GM23338 (cell line): ENCODE measurements at regions not wholly inside any gene's neighbourhood (a gene's known extent, or its start where the extent isn't known, plus 50 kb on each side); places are given as distances from the start of the nearest gene placed in this dataset.

Experiments used
- ATAC-seq: fragments of 200-7000 bp; cut with Tn5 transposase; 3 replicates; pipeline ENCODE4 v1.9.1; 2020
- DNase-seq: peaks from one replicate; pipeline ENCODE4 v3.0.0-alpha.2; 2015; ENCODE audit warnings: low spot score
- H2AFZ ChIP-seq: fragments of 200-600 bp; sonication (generic); 2 replicates; pipeline ENCODE4 v1.8.0; 2016; ENCODE audit warnings: antibody characterized with exemption, mild to moderate bottlenecking, moderate library complexity
- H3F3A ChIP-seq: fragments of 200-600 bp; sonication (generic); replicated peaks from 2 replicates; pipeline ENCODE4 v1.8.0; 2017; ENCODE audit warnings: antibody characterized with exemption, mixed run types, low read depth
- H3K27ac ChIP-seq: fragments of 200-600 bp; sonication (generic); 2 replicates; pipeline ENCODE4 v1.6.1; 2016; ENCODE audit warnings: low read depth
- H3K27me3 ChIP-seq: fragments of 200-600 bp; sonication (generic); 2 replicates; pipeline ENCODE4 v1.8.0; 2016; ENCODE audit warnings: mild to moderate bottlenecking, mixed run types, moderate library complexity; ENCODE audit not compliant: insufficient read depth
- H3K36me3 ChIP-seq: fragments of 200-600 bp; sonication (generic); 2 replicates; pipeline ENCODE4 v1.8.0; 2016; ENCODE audit warnings: mild to moderate bottlenecking; ENCODE audit not compliant: insufficient read depth
- H3K4me1 ChIP-seq: fragments of 200-600 bp; sonication (generic); 2 replicates; pipeline ENCODE4 v1.8.0; 2016; ENCODE audit warnings: mild to moderate bottlenecking, moderate library complexity; ENCODE audit not compliant: insufficient read depth
- H3K4me2 ChIP-seq: fragments of 200-600 bp; sonication (generic); 2 replicates; pipeline ENCODE4 v1.7.1; 2017; ENCODE audit warnings: mixed run types
- H3K4me3 ChIP-seq: fragments of 200-600 bp; sonication (generic); 2 replicates; pipeline ENCODE4 v1.6.1; 2016; ENCODE audit warnings: mixed run types
- H3K79me2 ChIP-seq: fragments of 200-600 bp; sonication (generic); replicated peaks from 2 replicates; pipeline ENCODE4 v1.8.0; 2017; ENCODE audit warnings: mild to moderate bottlenecking; ENCODE audit not compliant: insufficient read depth
- H3K9me2 ChIP-seq: fragments of 200-600 bp; sonication (generic); 2 replicates; pipeline ENCODE4 v1.8.0; 2017; ENCODE audit not compliant: insufficient read depth
- H4K20me1 ChIP-seq: fragments of 200-600 bp; sonication (generic); replicated peaks from 2 replicates; pipeline ENCODE4 v1.8.0; 2017; ENCODE audit warnings: mild to moderate bottlenecking; ENCODE audit not compliant: insufficient read depth
- H3K27ac Mint-ChIP-seq: 2 replicates; pipeline ENCODE4 v1.8.0; 2020; ENCODE audit warnings: inconsistent platforms, mild to moderate bottlenecking, moderate library complexity, mixed read lengths
- H3K27me3 Mint-ChIP-seq: 3 replicates; pipeline ENCODE4 v1.8.0; 2022; ENCODE audit warnings: low read depth, mild to moderate bottlenecking, moderate library complexity, mixed read lengths, inconsistent platforms; ENCODE audit not compliant: insufficient read depth, poor library complexity
- H3K36me3 Mint-ChIP-seq: 3 replicates; pipeline ENCODE4 v1.8.0; 2021; ENCODE audit warnings: low read depth, mild to moderate bottlenecking, inconsistent platforms, moderate library complexity, mixed read lengths
- H3K4me1 Mint-ChIP-seq: 3 replicates; pipeline ENCODE4 v1.8.0; 2020; ENCODE audit warnings: mild to moderate bottlenecking, inconsistent platforms, mixed read lengths
- H3K4me3 Mint-ChIP-seq: 3 replicates; pipeline ENCODE4 v1.8.0; 2021; ENCODE audit warnings: moderate library complexity, mild to moderate bottlenecking, inconsistent platforms, mixed read lengths
- H3K9me3 Mint-ChIP-seq: 3 replicates; pipeline ENCODE4 v1.8.0; 2020; ENCODE audit warnings: moderate library complexity, mild to moderate bottlenecking, inconsistent platforms, mixed read lengths
- CREB1 ChIP-seq: fragments of 250-450 bp; sonication (Bioruptor Pico); IDR thresholded peaks from 2 replicates; pipeline ENCODE4 v1.5.0; 2020; ENCODE audit warnings: low read depth, mild to moderate bottlenecking, moderate library complexity
- CTCF ChIP-seq, 2 experiments: fragments of 200-600 bp in 1 of 2; sonication (generic) in 1 of 2; conservative IDR thresholded peaks; 2 replicates each; pipeline versions ENCODE4 v1.5.1 to v1.6.1; 2016 to 2017; ENCODE audit warnings: antibody characterized with exemption in 2 of 2, low read depth in 2 of 2, mild to moderate bottlenecking in 2 of 2, moderate library complexity in 1 of 2
- ETS1 ChIP-seq: IDR thresholded peaks from 2 replicates; pipeline ENCODE4 v1.6.1; 2016; ENCODE audit warnings: antibody characterized with exemption
- EZH2 ChIP-seq: fragments of 200-600 bp; sonication (generic); IDR thresholded peaks from one replicate; pipeline ENCODE4 v1.8.0; 2017; ENCODE audit warnings: antibody characterized with exemption, mild to moderate bottlenecking, low read depth; ENCODE audit not compliant: unreplicated experiment
- JUNB ChIP-seq: IDR thresholded peaks from one replicate; pipeline ENCODE4 v1.6.1; 2016; ENCODE audit warnings: antibody characterized with exemption; ENCODE audit not compliant: unreplicated experiment
- NANOG ChIP-seq: IDR thresholded peaks from 2 replicates; pipeline ENCODE4 v1.6.1; 2016; ENCODE audit warnings: antibody characterized with exemption, borderline replicate concordance
- POLR2AphosphoS5 ChIP-seq: IDR thresholded peaks from 2 replicates; pipeline ENCODE4 v1.6.1; 2016; ENCODE audit warnings: antibody characterized with exemption, low read depth
- REST ChIP-seq: IDR thresholded peaks from one replicate; pipeline ENCODE4 v1.6.1; 2018; ENCODE audit warnings: antibody characterized with exemption; ENCODE audit not compliant: unreplicated experiment
- STAT1 ChIP-seq: IDR thresholded peaks from one replicate; pipeline ENCODE4 v1.6.1; 2016; ENCODE audit warnings: antibody characterized with exemption; ENCODE audit not compliant: unreplicated experiment
- ZNF114 ChIP-seq: fragments of 250-450 bp; sonication (Bioruptor Pico); IDR thresholded peaks from 2 replicates; pipeline ENCODE4 v1.5.0; 2020; ENCODE audit warnings: mild to moderate bottlenecking, moderate library complexity
- ZNF331 ChIP-seq: fragments of 250-450 bp; sonication (Bioruptor Pico); IDR thresholded peaks from 2 replicates; pipeline ENCODE4 v1.5.0; 2020; ENCODE audit warnings: low read depth, mild to moderate bottlenecking, moderate library complexity
- ZNF462 ChIP-seq: fragments of 250-450 bp; sonication (Bioruptor Pico); IDR thresholded peaks from 2 replicates; pipeline ENCODE4 v1.5.0; 2020; ENCODE audit warnings: mild to moderate bottlenecking, moderate library complexity

- Mint-ChIP-seq H3K4me3 (no peak overlapping the region), H3K36me3 (no peaks in the 10 kb centered on the region), H3K27me3 (peaks cover 1% of the 10 kb centered on the region), H3K4me1 (peaks cover 5% of the 10 kb centered on the region; the same call in 2 of the 3 replicates), H3K9me3 (no peaks in the 10 kb centered on the region), H3K27ac (no peak overlapping the region)
- Histone ChIP-seq H3K4me1 (no peaks in the 10 kb centered on the region; the same call in 1 of the 2 replicates), H4K20me1 (no peaks in the 10 kb centered on the region), H3K27me3 (no peaks in the 10 kb centered on the region), H3K27ac (no peak overlapping the region), H3K4me2 (no peak overlapping the region), H3K79me2 (no peaks in the 10 kb centered on the region), H3K4me3 (no peak overlapping the region), H3K9me2 (no peaks in the 10 kb centered on the region), H3K36me3 (no peaks in the 10 kb centered on the region), H3F3A (no peaks in the 10 kb centered on the region), H2AFZ (no peak overlapping the region)
- TF ChIP-seq CTCF (conservative IDR thresholded peaks at IDR 0.05; ENCODE audit: low read depth in 2 of 2) (no peak), ZNF114 (no peak), EZH2 (no peak), ZNF331 (no peak), ETS1 (no peak), CREB1 (CRISPR knock-in tag) (no peak), POLR2AphosphoS5 (no peak), NANOG (no peak), JUNB (no peak), STAT1 (no peak), REST (no peak), ZNF462 (CRISPR knock-in tag) (no peak)
- ATAC-seq (no peak), DNase-seq (no peak)
Measured at GRCh38 chr22:26853495-26853894, 196.1 kb downstream of the MIAT start.
